ENCODE measurements at regions not wholly inside any gene's neighbourhood (a gene's known extent, or its start where the extent isn't known, plus 50 kb on each side); places are given as distances from the start of the nearest gene placed in this dataset.

- no peak overlapping the region for H3K4me3 ChIP-seq (ENCODE audit: low read depth in 1 of 2, low read length in 2 of 2)
- H3K27ac ChIP-seq (ENCODE audit: low read depth in 2 of 2, low read length in 1 of 2) = no peak overlapping the region
- 85 to 95% methylated on average over 1 of the region's 1 CpG for WGBS, 2 donors
- H3K36me3 ChIP-seq (ENCODE audit: control insufficient read depth in 2 of 2, insufficient read depth in 2 of 2, low read length in 1 of 2) = no peaks in the 10 kb centered on the region
- no peaks in the 10 kb centered on the region for H3K9me3 ChIP-seq (ENCODE audit: control insufficient read depth in 2 of 2, insufficient read depth in 1 of 2, low read depth in 1 of 2, low read length in 1 of 2)
- H3K27me3 ChIP-seq (ENCODE audit: control insufficient read depth in 1 of 2, insufficient read depth in 2 of 2, low read length in 2 of 2) = no peaks in the 10 kb centered on the region
- H3K4me1 ChIP-seq (ENCODE audit: control insufficient read depth in 2 of 2, insufficient read depth in 2 of 2, low read length in 1 of 2) = no peaks in the 10 kb centered on the region
Measured at GRCh38 chr3:117191245-117191644, 481.7 kb downstream of the TUSC7 start.

- Histone ChIP-seq H3K27ac (ENCODE audit: low read depth in 2 of 2, low read length in 1 of 2) (no peak overlapping the region), H3K4me3 (ENCODE audit: low read depth in 1 of 2, low read length in 2 of 2) (no peak overlapping the region), H3K27me3 (ENCODE audit: control insufficient read depth in 1 of 2, insufficient read depth in 2 of 2, low read length in 2 of 2) (no peaks in the 10 kb centered on the region), H3K36me3 (ENCODE audit: control insufficient read depth in 2 of 2, insufficient read depth in 2 of 2, low read length in 1 of 2) (no peaks in the 10 kb centered on the region), H3K9me3 (ENCODE audit: control insufficient read depth in 2 of 2, insufficient read depth in 1 of 2, low read depth in 1 of 2, low read length in 1 of 2) (no peaks in the 10 kb centered on the region), H3K4me1 (ENCODE audit: control insufficient read depth in 2 of 2, insufficient read depth in 2 of 2, low read length in 1 of 2) (no peaks in the 10 kb centered on the region)
- 86 to 88% methylated on average over 8 of the region's 8 CpGs for WGBS, 2 donors
Measured at GRCh38 chr3:117192888-117193287, 483.3 kb downstream of the TUSC7 start.

- Histone ChIP-seq H3K27ac (ENCODE audit: low read depth in 2 of 2, low read length in 1 of 2) (no peak overlapping the region), H3K36me3 (ENCODE audit: control insufficient read depth in 2 of 2, insufficient read depth in 2 of 2, low read length in 1 of 2) (no peaks in the 10 kb centered on the region), H3K9me3 (ENCODE audit: control insufficient read depth in 2 of 2, insufficient read depth in 1 of 2, low read depth in 1 of 2, low read length in 1 of 2) (no peaks in the 10 kb centered on the region), H3K4me1 (ENCODE audit: control insufficient read depth in 2 of 2, insufficient read depth in 2 of 2, low read length in 1 of 2) (no peaks in the 10 kb centered on the region), H3K27me3 (ENCODE audit: control insufficient read depth in 1 of 2, insufficient read depth in 2 of 2, low read length in 2 of 2) (no peaks in the 10 kb centered on the region), H3K4me3 (ENCODE audit: low read depth in 1 of 2, low read length in 2 of 2) (no peak overlapping the region)
- WGBS, 2 donors = 81 to 85% methylated on average over 2 of the region's 2 CpGs
Measured at GRCh38 chr3:117193390-117193789, 483.8 kb downstream of the TUSC7 start.

GRCh38 chr3:117195034-117195433 lies 485.5 kb downstream of the TUSC7 start:
- no peaks in the 10 kb centered on the region for H3K27me3 ChIP-seq (ENCODE audit: control insufficient read depth in 1 of 2, insufficient read depth in 2 of 2, low read length in 2 of 2)
- H3K36me3 ChIP-seq (ENCODE audit: control insufficient read depth in 2 of 2, insufficient read depth in 2 of 2, low read length in 1 of 2) = no peaks in the 10 kb centered on the region
- no peaks in the 10 kb centered on the region for H3K4me1 ChIP-seq (ENCODE audit: control insufficient read depth in 2 of 2, insufficient read depth in 2 of 2, low read length in 1 of 2)
- no peak overlapping the region for H3K27ac ChIP-seq (ENCODE audit: low read depth in 2 of 2, low read length in 1 of 2)
- H3K9me3 ChIP-seq (ENCODE audit: control insufficient read depth in 2 of 2, insufficient read depth in 1 of 2, low read depth in 1 of 2, low read length in 1 of 2) = no peaks in the 10 kb centered on the region
- no peak overlapping the region for H3K4me3 ChIP-seq (ENCODE audit: low read depth in 1 of 2, low read length in 2 of 2)

GRCh38 chr3:117200962-117201361 lies 491.4 kb downstream of the TUSC7 start:
- Histone ChIP-seq H3K27me3 (ENCODE audit: control insufficient read depth in 1 of 2, insufficient read depth in 2 of 2, low read length in 2 of 2) (no peaks in the 10 kb centered on the region), H3K27ac (ENCODE audit: low read depth in 2 of 2, low read length in 1 of 2) (no peak overlapping the region), H3K4me1 (ENCODE audit: control insufficient read depth in 2 of 2, insufficient read depth in 2 of 2, low read length in 1 of 2) (no peaks in the 10 kb centered on the region), H3K36me3 (ENCODE audit: control insufficient read depth in 2 of 2, insufficient read depth in 2 of 2, low read length in 1 of 2) (no peaks in the 10 kb centered on the region), H3K9me3 (ENCODE audit: control insufficient read depth in 2 of 2, insufficient read depth in 1 of 2, low read depth in 1 of 2, low read length in 1 of 2) (no peaks in the 10 kb centered on the region), H3K4me3 (ENCODE audit: low read depth in 1 of 2, low read length in 2 of 2) (no peak overlapping the region)
- 72 to 77% methylated on average over 2 of the region's 2 CpGs for WGBS, 2 donors

GRCh38 chr3:117201901-117202774 lies 492.6 kb downstream of the TUSC7 start:
- no peaks in the 10 kb centered on the region for H3K27me3 ChIP-seq (ENCODE audit: control insufficient read depth in 1 of 2, insufficient read depth in 2 of 2, low read length in 2 of 2)
- no peaks in the 10 kb centered on the region for H3K4me1 ChIP-seq (ENCODE audit: control insufficient read depth in 2 of 2, insufficient read depth in 2 of 2, low read length in 1 of 2)
- no peaks in the 10 kb centered on the region for H3K36me3 ChIP-seq (ENCODE audit: control insufficient read depth in 2 of 2, insufficient read depth in 2 of 2, low read length in 1 of 2)
- no peak overlapping the region for H3K4me3 ChIP-seq (ENCODE audit: low read depth in 1 of 2, low read length in 2 of 2)
- no peak overlapping the region for H3K27ac ChIP-seq (ENCODE audit: low read depth in 2 of 2, low read length in 1 of 2)
- H3K9me3 ChIP-seq (ENCODE audit: control insufficient read depth in 2 of 2, insufficient read depth in 1 of 2, low read depth in 1 of 2, low read length in 1 of 2) = no peaks in the 10 kb centered on the region
- 67% methylated on average over 5 of the region's 5 CpGs for WGBS, 2 donors

GRCh38 chr3:117217355-117217754 lies 507.8 kb downstream of the TUSC7 start:
- H3K4me1 ChIP-seq (ENCODE audit: control insufficient read depth in 2 of 2, insufficient read depth in 2 of 2, low read length in 1 of 2) = no peaks in the 10 kb centered on the region
- no peaks in the 10 kb centered on the region for H3K27me3 ChIP-seq (ENCODE audit: control insufficient read depth in 1 of 2, insufficient read depth in 2 of 2, low read length in 2 of 2)
- no peaks in the 10 kb centered on the region for H3K36me3 ChIP-seq (ENCODE audit: control insufficient read depth in 2 of 2, insufficient read depth in 2 of 2, low read length in 1 of 2)
- H3K27ac ChIP-seq (ENCODE audit: low read depth in 2 of 2, low read length in 1 of 2) = no peak overlapping the region
- no peaks in the 10 kb centered on the region for H3K9me3 ChIP-seq (ENCODE audit: control insufficient read depth in 2 of 2, insufficient read depth in 1 of 2, low read depth in 1 of 2, low read length in 1 of 2)
- no peak overlapping the region for H3K4me3 ChIP-seq (ENCODE audit: low read depth in 1 of 2, low read length in 2 of 2)
- 44 to 67% methylated on average over 3 of the region's 3 CpGs for WGBS, 2 donors

GRCh38 chr3:117217760-117218316 lies 508.3 kb downstream of the TUSC7 start:
- H3K27ac ChIP-seq (ENCODE audit: low read depth in 2 of 2, low read length in 1 of 2) = no peak overlapping the region
- no peaks in the 10 kb centered on the region for H3K9me3 ChIP-seq (ENCODE audit: control insufficient read depth in 2 of 2, insufficient read depth in 1 of 2, low read depth in 1 of 2, low read length in 1 of 2)
- no peak overlapping the region for H3K4me3 ChIP-seq (ENCODE audit: low read depth in 1 of 2, low read length in 2 of 2)
- H3K27me3 ChIP-seq (ENCODE audit: control insufficient read depth in 1 of 2, insufficient read depth in 2 of 2, low read length in 2 of 2) = no peaks in the 10 kb centered on the region
- no peaks in the 10 kb centered on the region for H3K4me1 ChIP-seq (ENCODE audit: control insufficient read depth in 2 of 2, insufficient read depth in 2 of 2, low read length in 1 of 2)
- WGBS, 2 donors = 50 to 67% methylated on average over 5 of the region's 5 CpGs
- no peaks in the 10 kb centered on the region for H3K36me3 ChIP-seq (ENCODE audit: control insufficient read depth in 2 of 2, insufficient read depth in 2 of 2, low read length in 1 of 2)

- H3K27me3 ChIP-seq (ENCODE audit: control insufficient read depth in 1 of 2, insufficient read depth in 2 of 2, low read length in 2 of 2) = no peaks in the 10 kb centered on the region
- 18 to 24% methylated on average over 3 of the region's 3 CpGs for WGBS, 2 donors
- H3K27ac ChIP-seq (ENCODE audit: low read depth in 2 of 2, low read length in 1 of 2) = no peak overlapping the region
- no peaks in the 10 kb centered on the region for H3K36me3 ChIP-seq (ENCODE audit: control insufficient read depth in 2 of 2, insufficient read depth in 2 of 2, low read length in 1 of 2)
- H3K4me1 ChIP-seq (ENCODE audit: control insufficient read depth in 2 of 2, insufficient read depth in 2 of 2, low read length in 1 of 2) = no peaks in the 10 kb centered on the region
- no peaks in the 10 kb centered on the region for H3K9me3 ChIP-seq (ENCODE audit: control insufficient read depth in 2 of 2, insufficient read depth in 1 of 2, low read depth in 1 of 2, low read length in 1 of 2)
- no peak overlapping the region for H3K4me3 ChIP-seq (ENCODE audit: low read depth in 1 of 2, low read length in 2 of 2)
Measured at GRCh38 chr3:117218641-117219048, 509.1 kb downstream of the TUSC7 start.

- Histone ChIP-seq H3K4me3 (ENCODE audit: low read depth in 1 of 2, low read length in 2 of 2) (no peak overlapping the region), H3K4me1 (ENCODE audit: control insufficient read depth in 2 of 2, insufficient read depth in 2 of 2, low read length in 1 of 2) (no peaks in the 10 kb centered on the region), H3K27me3 (ENCODE audit: control insufficient read depth in 1 of 2, insufficient read depth in 2 of 2, low read length in 2 of 2) (no peaks in the 10 kb centered on the region), H3K9me3 (ENCODE audit: control insufficient read depth in 2 of 2, insufficient read depth in 1 of 2, low read depth in 1 of 2, low read length in 1 of 2) (no peaks in the 10 kb centered on the region), H3K27ac (ENCODE audit: low read depth in 2 of 2, low read length in 1 of 2) (no peak overlapping the region), H3K36me3 (ENCODE audit: control insufficient read depth in 2 of 2, insufficient read depth in 2 of 2, low read length in 1 of 2) (no peaks in the 10 kb centered on the region)
- 61 to 73% methylated on average over 2 of the region's 2 CpGs for WGBS, 2 donors
Measured at GRCh38 chr3:117219296-117219695, 509.7 kb downstream of the TUSC7 start.

All from esophagus (tissue), 2 donors.